ENCODE measurements at regions not wholly inside any gene's neighbourhood (a gene's known extent, or its start where the extent isn't known, plus 50 kb on each side); places are given as distances from the start of the nearest gene placed in this dataset.

DNA sequence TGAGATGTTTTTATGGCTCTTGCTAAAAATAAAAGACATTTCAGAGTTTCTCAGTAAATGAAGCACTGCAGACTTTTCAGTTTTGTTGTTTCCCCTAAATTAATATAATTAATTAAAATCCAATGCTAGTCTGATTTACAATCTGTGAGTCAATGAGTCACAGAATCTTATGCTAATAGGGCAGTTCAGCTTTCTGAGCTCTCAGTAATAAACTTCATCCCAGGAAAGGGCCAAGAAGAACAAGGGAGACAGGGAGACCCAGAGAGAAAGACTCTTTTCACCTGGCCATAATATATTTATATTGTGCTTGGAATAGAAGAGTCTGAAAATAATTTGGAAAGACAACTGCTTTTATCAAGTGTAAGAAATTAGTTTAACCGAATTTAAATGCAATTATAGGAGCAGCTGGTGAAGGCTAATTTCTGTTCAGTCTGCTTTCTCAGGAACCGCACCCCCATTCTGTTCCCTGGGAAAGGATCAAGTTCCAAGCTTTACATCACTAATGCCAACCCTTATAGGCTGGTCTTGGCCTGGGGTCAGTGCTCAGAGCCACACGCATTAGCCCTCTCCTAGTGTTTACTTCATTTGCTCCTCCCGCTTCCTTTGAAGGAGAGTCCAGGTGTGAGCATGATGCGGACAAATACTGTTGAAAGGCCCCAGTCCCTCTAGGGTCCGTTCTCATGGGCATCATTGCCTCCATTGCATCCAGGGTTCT lies 145.6 kb downstream of the ZBTB18 start:
- H3K4me3 ChIP-seq (ENCODE audit: low read length): no peak overlapping the region
- no peak for TF ChIP-seq ZNF274 (IDR thresholded peaks at IDR 0.05; ENCODE audit: low read depth, low read length)

GRCh38 chr1:244197851-244198375 lies 146.8 kb downstream of the ZBTB18 start:
- no peak for TF ChIP-seq ZNF274 (IDR thresholded peaks at IDR 0.05; ENCODE audit: low read depth, low read length)
- H3K4me3 ChIP-seq (ENCODE audit: low read length): no peak overlapping the region

GRCh38 chr1:244199902-244200301 lies 148.8 kb downstream of the ZBTB18 start:
- no peak overlapping the region for H3K4me3 ChIP-seq (ENCODE audit: low read length)
- no peak for TF ChIP-seq ZNF274 (IDR thresholded peaks at IDR 0.05; ENCODE audit: low read depth, low read length)

- H3K4me3 ChIP-seq (ENCODE audit: low read length): no peak overlapping the region
- TF ChIP-seq ZNF274 (IDR thresholded peaks at IDR 0.05; ENCODE audit: low read depth, low read length): no peak
Measured at GRCh38 chr1:244200596-244200995, 149.5 kb downstream of the ZBTB18 start.

- no peak for TF ChIP-seq ZNF274 (IDR thresholded peaks at IDR 0.05; ENCODE audit: low read depth, low read length)
- no peak overlapping the region for H3K4me3 ChIP-seq (ENCODE audit: low read length)
Measured at GRCh38 chr1:244201750-244202149, 150.7 kb downstream of the ZBTB18 start.

DNA sequence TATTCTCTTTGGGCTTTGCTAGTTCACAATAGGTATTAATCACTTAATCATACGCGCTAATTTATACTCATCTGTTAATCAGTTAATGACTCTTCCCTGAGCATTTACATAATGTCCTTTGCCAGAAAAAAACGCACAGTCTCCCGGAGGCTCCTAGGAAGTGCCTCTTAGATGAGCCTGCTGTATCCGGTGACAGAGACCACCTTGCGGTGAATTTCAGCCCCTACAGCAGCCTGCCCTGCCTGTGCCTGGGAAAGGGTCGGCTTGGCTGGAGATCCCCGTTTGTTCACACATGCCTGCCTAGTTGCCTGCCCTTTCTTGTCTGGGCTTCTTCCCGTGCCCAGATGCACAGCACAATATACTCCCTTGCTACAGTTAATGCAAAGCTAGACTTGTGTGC lies 152.9 kb downstream of the ZBTB18 start:
- TF ChIP-seq ZNF274 (IDR thresholded peaks at IDR 0.05; ENCODE audit: low read depth, low read length): no peak
- no peak overlapping the region for H3K4me3 ChIP-seq (ENCODE audit: low read length)

- no peak for TF ChIP-seq ZNF274 (IDR thresholded peaks at IDR 0.05; ENCODE audit: low read depth, low read length)
- no peak overlapping the region for H3K4me3 ChIP-seq (ENCODE audit: low read length)
Measured at GRCh38 chr1:244205171-244205570, 154.1 kb downstream of the ZBTB18 start.

- H3K4me3 ChIP-seq (ENCODE audit: low read length): no peak overlapping the region
- TF ChIP-seq ZNF274 (IDR thresholded peaks at IDR 0.05; ENCODE audit: low read depth, low read length): no peak
Measured at GRCh38 chr1:244205906-244206305, 154.8 kb downstream of the ZBTB18 start.

GRCh38 chr1:244207042-244207934 lies 156.2 kb downstream of the ZBTB18 start:
- H3K4me3 ChIP-seq (ENCODE audit: low read length): no peak overlapping the region
- no peak for TF ChIP-seq ZNF274 (IDR thresholded peaks at IDR 0.05; ENCODE audit: low read depth, low read length)

DNA sequence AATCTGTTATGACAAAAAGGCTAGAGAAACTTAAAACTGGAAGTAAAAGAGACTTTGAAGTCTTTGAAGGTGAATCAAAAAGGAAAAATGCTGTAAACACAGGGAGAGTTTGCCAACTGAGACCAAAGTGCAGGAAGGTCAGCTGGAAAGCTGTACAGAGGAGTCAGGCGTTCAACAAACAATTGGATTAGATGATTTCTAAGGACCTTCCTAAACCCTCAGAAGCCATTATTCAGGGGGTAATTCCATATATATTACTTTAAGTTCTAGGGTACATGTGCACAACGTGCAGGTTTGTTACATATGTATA lies 156.8 kb downstream of the ZBTB18 start:
- TF ChIP-seq ZNF274 (IDR thresholded peaks at IDR 0.05; ENCODE audit: low read depth, low read length): no peak

GRCh38 chr1:244209955-244210354 lies 158.9 kb downstream of the ZBTB18 start:
- no peak for TF ChIP-seq ZNF274 (IDR thresholded peaks at IDR 0.05; ENCODE audit: low read depth, low read length)
- H3K4me3 ChIP-seq (ENCODE audit: low read length): no peak overlapping the region

More for the DNA sequence above, 156.8 kb downstream of the ZBTB18 start:
- H3K4me3 ChIP-seq (ENCODE audit: low read length): no peak overlapping the region

- TF ChIP-seq ZNF274 (IDR thresholded peaks at IDR 0.05; ENCODE audit: low read depth, low read length): no peak
- no peak overlapping the region for H3K4me3 ChIP-seq (ENCODE audit: low read length)
Measured at GRCh38 chr1:244210884-244211558, 159.9 kb downstream of the ZBTB18 start.

GRCh38 chr1:244211559-244211944 lies 160.5 kb downstream of the ZBTB18 start:
- no peak for TF ChIP-seq ZNF274 (IDR thresholded peaks at IDR 0.05; ENCODE audit: low read depth, low read length)
- no peak overlapping the region for H3K4me3 ChIP-seq (ENCODE audit: low read length)

DNA sequence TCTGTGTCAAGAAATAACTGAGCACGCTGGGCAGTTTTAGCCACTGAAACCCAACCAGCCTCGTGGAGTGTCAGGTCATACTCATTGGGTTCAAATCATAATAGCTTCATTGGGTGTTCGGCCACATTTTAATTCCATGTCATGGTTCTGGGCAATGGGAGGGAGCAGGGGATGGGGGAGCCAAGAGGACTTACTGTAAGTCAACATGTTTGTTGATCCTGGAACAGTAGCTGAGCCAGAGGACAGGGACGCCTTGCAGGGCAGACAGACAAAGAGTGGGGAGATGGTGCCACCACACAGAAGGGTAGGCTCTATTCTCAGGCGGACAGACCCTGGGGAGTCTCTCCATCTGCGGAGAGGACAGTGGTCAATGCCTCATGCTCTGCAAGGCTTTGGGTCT lies 161.1 kb downstream of the ZBTB18 start:
- TF ChIP-seq ZNF274 (IDR thresholded peaks at IDR 0.05; ENCODE audit: low read depth, low read length): no peak
- no peak overlapping the region for H3K4me3 ChIP-seq (ENCODE audit: low read length)
